GM19397 (cell line): ENCODE measurements at regions not wholly inside any gene's neighbourhood (a gene's known extent, or its start where the extent isn't known, plus 50 kb on each side); places are given as distances from the start of the nearest gene placed in this dataset.

Source experiments
- ATAC-seq: cut with Tn5 transposase; IDR thresholded peaks from one replicate; pipeline ENCODE4 v1.9.1; 2021; ENCODE audit warnings: mild to moderate bottlenecking, moderate library complexity; ENCODE audit not compliant: unreplicated experiment

- ATAC-seq: no peak
Measured at GRCh38 chr10:131646551-131647525, 254.0 kb upstream of the PPP2R2D start.

- no peak for ATAC-seq
Measured at GRCh38 chr10:131647789-131648188, 253.0 kb upstream of the PPP2R2D start.

- no peak for ATAC-seq
Measured at GRCh38 chr10:131648386-131649020, 252.3 kb upstream of the PPP2R2D start.

- no peak for ATAC-seq
Measured at GRCh38 chr10:131649617-131650016, 251.2 kb upstream of the PPP2R2D start.

GRCh38 chr10:131650169-131650705, 250.6 kb upstream of the PPP2R2D start:
- no peak for ATAC-seq

GRCh38 chr10:131650771-131651673, 249.8 kb upstream of the PPP2R2D start:
- ATAC-seq: no peak

GRCh38 chr10:131651674-131652437, 249.0 kb upstream of the PPP2R2D start:
- ATAC-seq: no peak

- ATAC-seq: no peak
Measured at GRCh38 chr10:131652438-131653139, 248.2 kb upstream of the PPP2R2D start.

- ATAC-seq: no peak
Measured at GRCh38 chr10:131653140-131653539, 247.7 kb upstream of the PPP2R2D start.

GRCh38 chr10:131653554-131654470, 247.0 kb upstream of the PPP2R2D start:
- no peak for ATAC-seq

- no peak for ATAC-seq
Measured at GRCh38 chr10:131654471-131655087, 246.2 kb upstream of the PPP2R2D start.

- no peak for ATAC-seq
Measured at GRCh38 chr10:131655101-131655849, 245.5 kb upstream of the PPP2R2D start.

GRCh38 chr10:131656009-131656408, 244.8 kb upstream of the PPP2R2D start:
- ATAC-seq: no peak

- no peak for ATAC-seq
Measured at GRCh38 chr10:131656431-131656841, 244.4 kb upstream of the PPP2R2D start.

GRCh38 chr10:131657318-131657984, 243.4 kb upstream of the PPP2R2D start:
- no peak for ATAC-seq

GRCh38 chr10:131657985-131658330, 242.8 kb upstream of the PPP2R2D start:
- no peak for ATAC-seq
